ENCODE measurements at regions not wholly inside any gene's neighbourhood (a gene's known extent, or its start where the extent isn't known, plus 50 kb on each side); places are given as distances from the start of the nearest gene placed in this dataset.

DNA sequence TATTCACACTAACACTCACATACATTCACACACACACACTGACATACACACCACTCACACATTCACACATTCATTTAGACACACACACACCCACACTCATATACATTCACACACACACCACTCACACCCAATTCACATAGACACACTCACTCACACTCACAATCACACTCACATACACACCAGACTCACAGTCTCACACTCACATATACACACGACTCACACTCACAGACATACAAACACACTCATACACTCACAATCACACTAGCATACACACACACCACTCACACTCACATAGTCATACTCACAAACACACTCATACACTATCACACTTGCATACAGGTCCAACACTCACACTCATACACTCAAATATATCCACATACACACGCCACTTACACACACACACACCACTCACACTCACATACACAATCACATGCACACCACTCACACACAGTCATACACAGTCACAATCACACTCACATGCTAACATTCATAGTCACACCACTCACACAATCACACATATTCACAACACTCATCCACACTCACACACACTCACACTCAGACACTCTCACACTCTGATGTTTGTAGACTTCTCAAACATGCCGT lies 312.6 kb downstream of the SFMBT2 start:
- no peak for TF ChIP-seq CTCF (conservative IDR thresholded peaks at IDR 0.05; ENCODE audit: low read depth, low read length)
- DNase-seq (ENCODE audit: low read depth): no peak
- H3K4me3 ChIP-seq (ENCODE audit: low read depth, low read length): no peak overlapping the region

DNA sequence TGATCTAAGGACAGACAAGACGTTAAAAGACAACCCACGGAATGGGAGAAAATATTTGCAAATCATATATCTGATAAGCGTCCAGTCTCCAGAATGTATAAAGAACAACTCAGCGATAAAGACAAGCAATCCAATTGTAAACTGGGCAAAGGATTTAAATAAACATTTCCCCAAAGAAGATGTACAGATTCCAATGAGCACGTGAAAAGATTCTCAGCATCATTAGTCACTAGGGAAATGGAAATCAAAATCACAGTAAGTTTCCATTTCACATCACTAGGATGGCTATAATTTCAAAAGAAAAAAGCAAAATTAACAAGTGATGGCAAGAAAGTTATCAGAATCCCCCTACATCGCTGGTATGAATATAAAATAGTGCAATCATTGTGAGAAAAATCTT lies 316.1 kb downstream of the SFMBT2 start:
- no peak overlapping the region for H3K4me3 ChIP-seq (ENCODE audit: low read depth, low read length)
- TF ChIP-seq CTCF (conservative IDR thresholded peaks at IDR 0.05; ENCODE audit: low read depth, low read length): no peak
- no peak for DNase-seq (ENCODE audit: low read depth)

DNA sequence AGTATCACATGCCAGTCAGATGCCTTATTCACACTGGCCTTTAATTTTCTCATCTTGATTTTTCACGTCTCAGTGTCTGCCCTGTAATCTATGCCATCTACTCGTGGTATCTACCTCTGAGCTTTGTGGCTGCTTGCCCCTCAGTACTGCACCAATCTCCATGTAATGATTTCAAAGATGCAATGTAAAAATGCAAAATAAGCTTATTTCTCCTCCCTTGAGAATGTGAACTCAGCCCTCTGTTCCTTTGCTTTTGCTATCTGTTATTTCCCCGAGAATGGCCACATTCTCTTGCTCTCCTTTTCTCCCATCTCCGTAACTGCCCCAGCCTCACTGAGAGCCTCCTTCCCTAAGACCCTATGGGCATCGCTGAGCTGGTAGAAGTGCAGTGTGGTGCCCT lies 317.5 kb downstream of the SFMBT2 start:
- TF ChIP-seq CTCF (conservative IDR thresholded peaks at IDR 0.05; ENCODE audit: low read depth, low read length): no peak
- DNase-seq (ENCODE audit: low read depth): no peak
- H3K4me3 ChIP-seq (ENCODE audit: low read depth, low read length): no peak overlapping the region

DNA sequence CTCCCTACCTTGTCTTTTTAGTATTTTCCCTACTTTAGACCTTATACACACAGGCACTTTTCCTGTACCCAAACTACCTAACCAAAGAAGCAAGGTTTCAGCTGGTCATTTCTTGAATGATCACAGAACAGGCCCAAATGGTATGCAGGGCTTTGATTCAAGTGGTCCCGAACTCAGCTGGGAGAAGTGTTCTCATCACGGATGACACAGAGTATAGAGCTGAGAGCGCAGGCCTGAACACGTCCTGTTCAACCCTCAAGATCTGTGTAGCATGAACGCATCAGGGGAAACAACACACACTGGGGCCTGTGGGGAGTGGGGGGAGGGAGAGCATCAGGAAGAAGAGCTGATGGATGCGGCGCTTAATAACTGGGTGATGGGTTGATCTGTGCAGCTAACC lies 318.2 kb downstream of the SFMBT2 start:
- TF ChIP-seq CTCF (conservative IDR thresholded peaks at IDR 0.05; ENCODE audit: low read depth, low read length): no peak
- no peak for DNase-seq (ENCODE audit: low read depth)
- no peak overlapping the region for H3K4me3 ChIP-seq (ENCODE audit: low read depth, low read length)

GRCh38 chr10:7090529-7090928 lies 320.3 kb downstream of the SFMBT2 start:
- no peak overlapping the region for H3K4me3 ChIP-seq (ENCODE audit: low read depth, low read length)
- no peak for DNase-seq (ENCODE audit: low read depth)
- TF ChIP-seq CTCF (conservative IDR thresholded peaks at IDR 0.05; ENCODE audit: low read depth, low read length): no peak

DNA sequence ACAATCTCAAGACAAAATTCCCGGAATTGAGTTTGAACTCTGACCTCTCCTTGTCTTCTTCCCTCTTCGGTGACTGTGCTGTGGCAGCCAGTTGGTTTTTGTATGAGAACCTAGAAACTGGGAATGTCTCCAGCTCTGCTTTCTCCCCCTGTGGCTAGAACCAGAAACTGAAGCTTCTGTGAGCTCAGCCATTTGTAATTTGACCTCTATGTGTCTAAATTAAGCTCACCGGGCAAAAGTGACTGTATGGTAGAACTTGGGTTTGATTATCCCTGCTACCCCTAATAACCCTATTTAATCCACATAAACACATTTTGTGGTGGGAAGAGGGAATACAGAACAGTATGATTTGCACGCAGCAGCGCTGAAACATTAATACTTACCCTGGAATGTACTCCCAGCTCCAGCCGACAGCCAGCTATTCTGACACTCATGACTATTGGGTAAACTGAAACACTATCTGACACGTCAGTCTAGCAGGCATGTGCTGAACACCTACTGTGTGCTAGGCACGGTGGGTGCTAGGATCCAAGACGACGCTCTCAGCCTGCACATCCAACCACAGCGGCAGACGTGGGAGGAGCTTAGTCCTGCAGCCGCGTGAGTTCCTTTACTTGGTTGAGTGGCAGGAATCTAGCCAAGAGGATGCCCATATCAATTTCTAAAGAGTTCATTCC lies 324.8 kb downstream of the SFMBT2 start:
- no peak overlapping the region for H3K4me3 ChIP-seq (ENCODE audit: low read depth, low read length)
- peak; percentile 5 for TF ChIP-seq CTCF (conservative IDR thresholded peaks at IDR 0.05; ENCODE audit: low read depth, low read length)
- DNase-seq (ENCODE audit: low read depth): no peak
